ENCODE measurements at regions not wholly inside any gene's neighbourhood (a gene's known extent, or its start where the extent isn't known, plus 50 kb on each side); places are given as distances from the start of the nearest gene placed in this dataset.

DNA sequence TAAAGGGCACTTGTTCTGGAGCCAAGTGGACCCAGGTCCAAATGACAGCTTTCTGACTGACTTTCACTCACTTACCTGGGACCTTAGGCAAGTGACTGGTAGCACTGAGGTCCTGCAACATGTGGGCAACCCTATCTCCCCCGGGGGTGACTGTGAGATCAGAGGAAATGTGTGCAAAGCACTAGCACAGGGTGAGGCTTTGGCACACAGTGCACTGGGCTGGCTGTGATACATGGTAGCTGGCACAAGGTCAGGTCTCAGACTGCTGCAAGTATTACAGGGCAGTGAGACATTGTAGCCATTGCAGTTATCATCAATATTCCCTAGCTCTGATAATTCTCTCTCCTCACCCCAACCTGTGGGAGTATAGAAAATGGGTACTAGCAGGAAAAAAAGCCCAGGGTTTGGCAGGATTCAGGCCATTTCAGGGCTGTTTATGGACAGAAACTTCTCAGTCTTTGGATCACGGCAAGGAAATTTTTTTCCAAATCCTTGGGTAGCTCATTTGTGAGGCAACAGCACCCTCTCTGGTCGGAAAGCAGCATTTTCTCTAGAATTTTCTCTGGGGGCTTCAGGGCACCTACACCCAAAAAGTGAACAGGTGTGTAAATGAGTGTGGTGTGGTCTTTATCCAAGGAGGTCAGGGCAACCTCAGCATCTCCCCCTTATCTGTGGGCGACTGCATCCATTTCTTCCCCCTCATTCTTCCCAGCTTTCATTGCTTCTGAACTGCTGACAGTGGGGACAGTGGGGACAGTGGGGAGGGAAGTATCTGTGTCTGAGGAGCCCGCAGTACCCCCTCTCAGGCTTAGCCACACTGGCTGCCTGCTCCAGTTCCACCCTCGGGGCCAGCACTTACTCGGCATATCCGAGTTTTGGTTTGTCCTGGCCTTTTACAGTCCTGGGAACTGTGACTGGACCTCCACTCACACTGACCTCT is 148.7 kb upstream of the PHACTR3 start:
- TF ChIP-seq, protein P1, sequence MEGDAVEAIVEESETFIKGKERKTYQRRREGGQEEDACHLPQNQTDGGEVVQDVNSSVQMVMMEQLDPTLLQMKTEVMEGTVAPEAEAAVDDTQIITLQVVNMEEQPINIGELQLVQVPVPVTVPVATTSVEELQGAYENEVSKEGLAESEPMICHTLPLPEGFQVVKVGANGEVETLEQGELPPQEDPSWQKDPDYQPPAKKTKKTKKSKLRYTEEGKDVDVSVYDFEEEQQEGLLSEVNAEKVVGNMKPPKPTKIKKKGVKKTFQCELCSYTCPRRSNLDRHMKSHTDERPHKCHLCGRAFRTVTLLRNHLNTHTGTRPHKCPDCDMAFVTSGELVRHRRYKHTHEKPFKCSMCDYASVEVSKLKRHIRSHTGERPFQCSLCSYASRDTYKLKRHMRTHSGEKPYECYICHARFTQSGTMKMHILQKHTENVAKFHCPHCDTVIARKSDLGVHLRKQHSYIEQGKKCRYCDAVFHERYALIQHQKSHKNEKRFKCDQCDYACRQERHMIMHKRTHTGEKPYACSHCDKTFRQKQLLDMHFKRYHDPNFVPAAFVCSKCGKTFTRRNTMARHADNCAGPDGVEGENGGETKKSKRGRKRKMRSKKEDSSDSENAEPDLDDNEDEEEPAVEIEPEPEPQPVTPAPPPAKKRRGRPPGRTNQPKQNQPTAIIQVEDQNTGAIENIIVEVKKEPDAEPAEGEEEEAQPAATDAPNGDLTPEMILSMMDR (IDR thresholded peaks at IDR 0.05) = peak in 4 of 6 experiments; percentile 36 to 62 (median 57)
- no peak for TF ChIP-seq POLR2A (IDR thresholded peaks at IDR 0.05)

Measured in Peyer's patch (tissue), 4 donors.